Endothelial cell of umbilical vein (primary cell): ENCODE measurements at regions not wholly inside any gene's neighbourhood (a gene's known extent, or its start where the extent isn't known, plus 50 kb on each side); places are given as distances from the start of the nearest gene placed in this dataset.

ENCODE experiments used
- BruUV-seq: library from RNA; stranded (reverse); fragments of 400-500 nt; replicated peaks from 2 replicates; lab custom pipeline; 2021; lab: Mats Ljungman, UMichigan
- CTCF ChIA-PET: fragments of 300-600, 350-600 bp; sonication (Branson Sonifier 250); formaldehyde crosslinking; loops from one replicate; lab custom pipeline; 2021; ENCODE audit warnings: antibody characterized with exemption, inconsistent platforms; lab: Charles Lee
- POLR2A ChIA-PET: fragments of 300-600, 350-600 bp; sonication (Branson Sonifier 250); formaldehyde crosslinking; loops from one replicate; lab custom pipeline; 2021; ENCODE audit warnings: antibody characterized with exemption, inconsistent platforms; lab: Charles Lee
- DNase-seq: peaks from one replicate; pipeline ENCODE4 v3.0.0-alpha.2; 2011; ENCODE audit warnings: low read depth, low spot score
- FAIRE-seq: peaks from 2 replicates; lab custom pipeline; 2011; peaks lifted over from hg19 to GRCh38; lab: Jason Lieb, UNC
- H2AFZ ChIP-seq: 2 replicates; pipeline ENCODE4 v1.6.0; 2012; ENCODE audit warnings: low read depth, low read length, control low read depth, inconsistent platforms
- H3K27ac ChIP-seq: 2 replicates; pipeline ENCODE4 v1.5.1; 2011; ENCODE audit warnings: low read depth, mild to moderate bottlenecking, control low read depth, low read length, moderate library complexity; ENCODE audit not compliant: insufficient read depth
- H3K27me3 ChIP-seq, 2 experiments: 2 replicates each; pipeline versions ENCODE4 v1.6.0 to v1.6.1; 2011; ENCODE audit warnings: low read length in 2 of 2, mixed read lengths in 1 of 2; ENCODE audit not compliant: control insufficient read depth in 2 of 2, insufficient read depth in 2 of 2
- H3K36me3 ChIP-seq, 2 experiments: 2 replicates in 1 of 2; 3 replicates in 1 of 2; pipeline ENCODE4 v1.5.1; 2011; ENCODE audit warnings: low read length in 2 of 2, mild to moderate bottlenecking in 1 of 2, moderate library complexity in 1 of 2; ENCODE audit not compliant: control insufficient read depth in 2 of 2, insufficient read depth in 2 of 2; ENCODE audit errors: extremely low read depth in 1 of 2
- H3K4me1 ChIP-seq: 3 replicates; pipeline ENCODE4 v1.5.1; 2011; ENCODE audit warnings: mild to moderate bottlenecking, low read length; ENCODE audit not compliant: control insufficient read depth, insufficient read depth; ENCODE audit errors: extremely low read depth
- H3K4me2 ChIP-seq: 2 replicates; pipeline ENCODE4 v1.6.1; 2011; ENCODE audit warnings: low read length, control low read depth, mixed read lengths; ENCODE audit not compliant: insufficient read depth
- H3K4me3 ChIP-seq, 3 experiments: fragments of 200-600 bp in 1 of 3; sonication (generic), shearing (Covaris generic) in 1 of 3; replicated peaks in 1 of 3; 2 replicates each; pipeline ENCODE4 v1.5.1; 2011 to 2016; ENCODE audit warnings: control low read depth in 3 of 3, low read length in 3 of 3, mild to moderate bottlenecking in 2 of 3, inconsistent platforms in 1 of 3, low read depth in 1 of 3, moderate library complexity in 1 of 3; ENCODE audit not compliant: insufficient read depth in 1 of 3
- H3K79me2 ChIP-seq: 2 replicates; pipeline ENCODE4 v1.6.0; 2012; ENCODE audit warnings: low read length, inconsistent platforms; ENCODE audit not compliant: control insufficient read depth, insufficient read depth
- H3K9ac ChIP-seq: replicated peaks from 2 replicates; pipeline ENCODE3; 2011; ENCODE audit warnings: low read length, control low read depth; ENCODE audit not compliant: insufficient read depth; ENCODE audit errors: extremely low read depth
- H3K9me1 ChIP-seq: replicated peaks from 3 replicates; pipeline ENCODE4 v1.6.0; 2011; ENCODE audit warnings: mild to moderate bottlenecking, low read length; ENCODE audit not compliant: control insufficient read depth, insufficient read depth; ENCODE audit errors: extremely low read depth
- H3K9me3 ChIP-seq: replicated peaks from 2 replicates; pipeline ENCODE4 v1.5.1; 2012; ENCODE audit warnings: low read length, inconsistent platforms; ENCODE audit not compliant: control insufficient read depth, insufficient read depth
- H4K20me1 ChIP-seq: replicated peaks from 2 replicates; pipeline ENCODE3; 2011; ENCODE audit warnings: mild to moderate bottlenecking, low read length; ENCODE audit not compliant: control insufficient read depth, insufficient read depth; ENCODE audit errors: extremely low read depth
- FOS ChIP-seq: IDR thresholded peaks from 2 replicates; pipeline ENCODE4 v1.6.1; 2011; ENCODE audit warnings: mild to moderate bottlenecking, low read length, moderate library complexity, borderline replicate concordance; ENCODE audit not compliant: insufficient read depth
- JUN ChIP-seq: IDR thresholded peaks from 2 replicates; pipeline ENCODE4 v1.6.1; 2011; ENCODE audit warnings: borderline replicate concordance, low read depth; ENCODE audit not compliant: insufficient read length, insufficient read depth
- MYC ChIP-seq: IDR thresholded peaks from one replicate; pipeline ENCODE4 v1.6.1; 2011; ENCODE audit warnings: mild to moderate bottlenecking, low read depth, low read length
- POLR2A ChIP-seq: IDR thresholded peaks from 2 replicates; pipeline ENCODE4 v1.6.1; 2012; ENCODE audit warnings: low read depth, mild to moderate bottlenecking, control low read depth, low read length
- POLR2AphosphoS5 ChIP-seq: IDR thresholded peaks from 2 replicates; pipeline ENCODE4 v1.6.1; 2012; ENCODE audit warnings: low read depth, mild to moderate bottlenecking, control low read depth, low read length, moderate library complexity; ENCODE audit not compliant: insufficient read depth
- dilution Hi-C: fragments of 300-500 bp; cut with MboI; formaldehyde crosslinking; loops from one replicate; pipeline ENCODE4 v1.15.0; 2019; ENCODE audit warnings: low sequenced_read_pairs; ENCODE audit not compliant: extremely low pct_ligation_motif_present
- intact Hi-C: fragments of 100-400 bp; cut with micrococcal nuclease; formaldehyde crosslinking; loops from one replicate; pipeline ENCODE4 v1.10.0; 2022
- TF ChIP-seq, protein P1 (sequence below), 2 donors: IDR thresholded peaks; 1 replicate in 1 of 2; 2 replicates in 1 of 2; pipeline ENCODE4 v1.5.1; 2011; ENCODE audit warnings: low read length in 2 of 2, mild to moderate bottlenecking in 2 of 2, moderate library complexity in 2 of 2, control low read depth in 1 of 2, inconsistent platforms in 1 of 2, low read depth in 1 of 2; ENCODE audit not compliant: insufficient read depth in 1 of 2; ENCODE audit errors: extremely low read depth in 1 of 2

DNA sequence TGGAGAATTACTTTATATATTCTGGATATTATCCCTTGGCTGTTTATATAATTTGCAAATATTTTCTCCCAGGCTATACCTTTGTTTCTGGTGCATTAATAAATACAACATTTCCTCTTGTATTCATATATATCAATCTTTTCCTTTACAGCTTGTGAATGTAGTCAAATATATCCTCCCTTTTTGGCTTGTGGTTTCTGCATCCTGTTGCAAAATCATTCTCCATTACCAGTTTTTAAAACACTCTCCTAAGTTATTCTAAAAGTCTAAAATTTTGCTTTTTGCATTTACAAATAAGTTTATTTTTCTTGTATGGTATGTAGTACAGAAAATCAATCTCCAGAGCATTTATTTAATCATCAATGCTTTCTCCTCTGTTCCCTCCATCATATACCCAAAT lies 909.4 kb downstream of the ADGRL2 start:
- DNase-seq (no peak), FAIRE-seq (no peak)
- no peak for TF ChIP-seq JUN
- TF ChIP-seq MYC: no peak
- TF ChIP-seq POLR2A: no peak
- TF ChIP-seq FOS: no peak
- TF ChIP-seq, protein P1, sequence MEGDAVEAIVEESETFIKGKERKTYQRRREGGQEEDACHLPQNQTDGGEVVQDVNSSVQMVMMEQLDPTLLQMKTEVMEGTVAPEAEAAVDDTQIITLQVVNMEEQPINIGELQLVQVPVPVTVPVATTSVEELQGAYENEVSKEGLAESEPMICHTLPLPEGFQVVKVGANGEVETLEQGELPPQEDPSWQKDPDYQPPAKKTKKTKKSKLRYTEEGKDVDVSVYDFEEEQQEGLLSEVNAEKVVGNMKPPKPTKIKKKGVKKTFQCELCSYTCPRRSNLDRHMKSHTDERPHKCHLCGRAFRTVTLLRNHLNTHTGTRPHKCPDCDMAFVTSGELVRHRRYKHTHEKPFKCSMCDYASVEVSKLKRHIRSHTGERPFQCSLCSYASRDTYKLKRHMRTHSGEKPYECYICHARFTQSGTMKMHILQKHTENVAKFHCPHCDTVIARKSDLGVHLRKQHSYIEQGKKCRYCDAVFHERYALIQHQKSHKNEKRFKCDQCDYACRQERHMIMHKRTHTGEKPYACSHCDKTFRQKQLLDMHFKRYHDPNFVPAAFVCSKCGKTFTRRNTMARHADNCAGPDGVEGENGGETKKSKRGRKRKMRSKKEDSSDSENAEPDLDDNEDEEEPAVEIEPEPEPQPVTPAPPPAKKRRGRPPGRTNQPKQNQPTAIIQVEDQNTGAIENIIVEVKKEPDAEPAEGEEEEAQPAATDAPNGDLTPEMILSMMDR (IDR thresholded peaks at IDR 0.05; ENCODE audit: extremely low read depth in 1 of 2, insufficient read depth in 1 of 2, low read depth in 1 of 2, low read length in 2 of 2): no peak
- Histone ChIP-seq H3K9me1 (no peaks in the 10 kb centered on the region), H4K20me1 (no peaks in the 10 kb centered on the region), H3K4me1 (peaks cover 14% of the 10 kb centered on the region), H3K27ac (no peak overlapping the region), H3K9me3 (no peaks in the 10 kb centered on the region), H2AFZ (no peak overlapping the region), H3K9ac (no peak overlapping the region), H3K79me2 (no peaks in the 10 kb centered on the region), H3K36me3 (no peaks in the 10 kb centered on the region), H3K27me3 (no peaks in the 10 kb centered on the region), H3K4me3 (no peak overlapping the region), H3K4me2 (no peak overlapping the region)
- dilution Hi-C loops (no loop called here), intact Hi-C loops (no loop called here)
- no TSS peak for BruUV-seq
- POLR2A ChIA-PET: no interaction called here
- CTCF ChIA-PET: interaction anchor here (1.1 to 1.8 kb wide), 2 partner anchors 9 to 52 kb away, joined by 3 to 5 read pairs; no protein-coding TSS in a partner anchor

DNA sequence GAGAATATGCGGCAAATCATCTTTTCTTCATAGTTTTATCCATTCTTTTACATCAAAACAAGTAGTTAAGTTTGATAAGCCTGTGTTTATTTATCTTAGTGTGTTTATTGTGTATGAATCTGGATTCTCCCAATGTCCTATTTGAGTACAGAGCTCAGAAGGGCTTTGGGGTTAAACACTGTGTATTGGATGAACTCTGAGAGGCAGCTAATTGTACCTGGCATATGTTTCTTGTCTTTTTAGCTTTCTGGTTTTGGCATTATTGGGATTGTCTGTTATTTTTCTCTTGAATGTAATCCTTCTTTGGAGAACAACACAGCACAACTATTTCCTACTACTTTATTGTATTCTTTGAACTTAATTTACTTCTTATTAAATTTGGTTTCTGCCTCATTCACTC lies 906.9 kb downstream of the ADGRL2 start:
- DNase-seq: no peak
- intact Hi-C loops: no loop called here
- CTCF ChIA-PET: no interaction called here
- Histone ChIP-seq H2AFZ (no peak overlapping the region), H4K20me1 (no peaks in the 10 kb centered on the region), H3K4me1 (peaks cover 27% of the 10 kb centered on the region), H3K36me3 (no peaks in the 10 kb centered on the region), H3K9me3 (no peaks in the 10 kb centered on the region), H3K27ac (no peak overlapping the region), H3K4me2 (no peak overlapping the region), H3K4me3 (no peak overlapping the region), H3K27me3 (no peaks in the 10 kb centered on the region), H3K9me1 (no peaks in the 10 kb centered on the region), H3K9ac (no peak overlapping the region), H3K79me2 (no peaks in the 10 kb centered on the region)
- dilution Hi-C loops: no loop called here
- POLR2A ChIA-PET: no interaction called here
- TF ChIP-seq POLR2AphosphoS5 (no peak), MYC (no peak)
- BruUV-seq: no TSS peak
- no peak for FAIRE-seq
